ENCODE measurements at regions not wholly inside any gene's neighbourhood (a gene's known extent, or its start where the extent isn't known, plus 50 kb on each side); places are given as distances from the start of the nearest gene placed in this dataset.

- TF ChIP-seq POLR2A (IDR thresholded peaks at IDR 0.05) (no peak), CTCF (IDR thresholded peaks at IDR 0.05) (peak; percentile 30 to 62 (median 42))
Measured at GRCh38 chr20:22106308-22106938, 401.0 kb downstream of the PAX1 start.
